ENCODE measurements at regions not wholly inside any gene's neighbourhood (a gene's known extent, or its start where the extent isn't known, plus 50 kb on each side); places are given as distances from the start of the nearest gene placed in this dataset.

GRCh38 chr13:33891196-33891742, 73.3 kb downstream of the RFC3 start:
- DNase-seq (ENCODE audit: low read depth, low spot score), result no peak

- no peak for DNase-seq (ENCODE audit: low read depth, low spot score)
Observed at GRCh38 chr13:33893559-33893958, 75.6 kb downstream of the RFC3 start.

DNA sequence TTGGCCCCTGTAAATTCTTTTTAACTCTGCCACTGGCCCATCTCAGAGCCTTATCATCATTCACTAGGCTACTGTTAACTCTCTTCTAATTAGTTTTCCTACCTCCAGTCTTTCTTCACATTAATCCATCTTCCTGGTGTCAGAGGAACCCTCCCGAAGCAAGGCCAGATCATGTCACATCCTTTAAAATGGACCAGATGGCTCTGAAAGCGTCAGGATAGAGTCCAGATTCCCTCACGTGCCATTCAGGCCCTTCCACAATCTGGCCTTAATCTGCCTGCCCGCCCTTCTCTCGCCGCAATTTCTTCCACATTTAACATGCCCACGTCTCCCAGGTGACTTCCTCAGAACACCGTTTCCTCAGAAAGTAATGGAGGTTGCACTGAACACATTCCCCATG, 86.5 kb downstream of the RFC3 start:
- DNase-seq (ENCODE audit: low read depth, low spot score), result no peak

DNA sequence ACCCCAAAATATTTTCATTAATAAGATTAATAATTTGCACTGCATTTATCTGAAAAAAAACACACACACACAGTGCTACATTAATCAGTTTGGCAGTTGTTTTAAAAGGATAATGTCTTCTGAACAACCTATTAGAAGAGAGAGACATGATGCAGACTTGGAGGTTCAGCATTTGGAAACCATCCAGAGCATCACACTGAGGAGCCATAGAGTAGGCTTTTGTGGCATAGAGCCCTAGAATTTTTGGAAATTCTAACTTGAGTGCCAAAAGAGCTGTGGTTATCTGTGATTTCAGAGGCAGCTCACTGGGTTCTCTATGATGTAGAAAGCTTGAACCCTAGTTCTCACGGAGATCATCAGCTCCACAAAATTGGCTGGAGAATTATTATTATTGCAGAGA, 90.2 kb downstream of the RFC3 start:
- no peak for DNase-seq (ENCODE audit: low read depth, low spot score)

DNA sequence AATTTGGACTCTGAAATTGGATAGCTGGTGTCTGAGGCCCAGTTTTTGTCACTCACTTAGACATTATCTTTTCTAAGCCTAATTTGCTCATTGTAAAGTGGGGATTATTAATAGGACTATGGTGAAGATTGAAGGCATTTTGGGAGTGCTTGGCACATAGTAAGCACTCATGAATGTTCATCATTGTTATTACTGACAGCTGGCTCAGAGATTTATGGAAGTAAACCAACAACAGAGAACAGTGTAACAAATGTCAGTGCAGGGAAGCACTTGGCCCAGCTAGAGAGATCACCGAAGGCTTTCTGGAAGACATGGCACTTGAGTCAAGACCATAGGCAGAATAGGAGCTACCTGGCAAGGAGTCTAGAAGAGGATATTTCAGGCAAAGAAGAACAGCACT, 92.3 kb downstream of the RFC3 start:
- DNase-seq (ENCODE audit: low read depth, low spot score), result no peak

DNA sequence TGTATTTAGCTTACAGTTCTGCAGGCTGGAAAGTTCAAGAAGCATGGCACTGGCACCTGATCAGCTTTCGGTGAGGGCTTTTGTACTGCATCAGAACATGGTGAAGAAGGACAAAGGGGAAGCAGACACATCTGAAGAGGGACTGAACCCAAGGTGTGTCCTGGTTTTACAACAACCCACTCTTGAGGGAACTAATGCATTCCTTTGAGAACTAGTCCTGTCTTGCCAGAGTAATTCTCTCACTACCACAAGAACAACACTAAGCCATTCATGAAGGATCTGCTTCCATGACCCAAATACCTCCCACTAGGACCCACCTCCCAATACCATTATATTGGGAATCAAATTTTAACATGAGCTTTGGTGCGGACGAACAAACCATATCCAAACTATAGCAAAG, 93.6 kb downstream of the RFC3 start:
- DNase-seq (ENCODE audit: low read depth, low spot score), result no peak

DNA sequence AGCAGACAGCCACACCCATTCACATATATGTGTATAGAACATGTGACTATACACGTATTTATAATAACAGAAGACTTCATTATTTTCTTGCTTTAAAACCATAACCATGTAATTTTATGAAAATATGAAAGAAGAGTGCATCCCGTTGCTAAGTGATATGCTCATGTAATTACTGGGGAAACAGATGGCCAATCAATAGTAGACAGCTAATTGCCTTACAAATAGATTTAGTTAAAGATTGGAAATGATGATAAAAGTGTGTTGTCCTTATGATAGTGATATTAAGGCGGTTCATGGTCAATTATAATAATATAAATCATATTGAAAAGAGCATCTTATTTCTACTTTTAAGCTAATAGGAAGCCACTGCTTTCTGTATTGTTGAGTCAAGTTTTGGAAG, 95.9 kb downstream of the RFC3 start:
- no peak for DNase-seq (ENCODE audit: low read depth, low spot score)

- no peak for DNase-seq (ENCODE audit: low read depth, low spot score)
Observed at GRCh38 chr13:33917190-33917589, 99.2 kb downstream of the RFC3 start.

GRCh38 chr13:33918199-33918932, 100.4 kb downstream of the RFC3 start:
- DNase-seq (ENCODE audit: low read depth, low spot score), result no peak

- DNase-seq (ENCODE audit: low read depth, low spot score), result no peak
Observed at GRCh38 chr13:33919120-33919519, 101.2 kb downstream of the RFC3 start.

DNA sequence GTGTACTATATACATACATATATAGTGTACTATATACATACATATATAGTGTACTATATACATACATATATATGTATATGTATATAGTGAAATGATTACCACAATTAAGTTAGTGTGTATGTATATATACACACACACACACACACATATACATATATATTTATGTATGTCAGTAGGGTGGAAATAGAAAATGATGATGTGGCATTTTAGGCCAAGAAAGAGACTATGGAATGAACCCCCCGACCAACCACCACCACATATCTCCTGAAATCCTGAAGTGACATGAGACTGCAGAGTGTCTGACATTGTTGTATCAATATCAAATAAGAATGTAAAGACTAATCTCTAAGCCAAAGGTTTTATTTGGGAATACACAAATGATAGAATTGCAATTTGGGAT, 107.6 kb downstream of the RFC3 start:
- no peak for DNase-seq (ENCODE audit: low read depth, low spot score)

DNA sequence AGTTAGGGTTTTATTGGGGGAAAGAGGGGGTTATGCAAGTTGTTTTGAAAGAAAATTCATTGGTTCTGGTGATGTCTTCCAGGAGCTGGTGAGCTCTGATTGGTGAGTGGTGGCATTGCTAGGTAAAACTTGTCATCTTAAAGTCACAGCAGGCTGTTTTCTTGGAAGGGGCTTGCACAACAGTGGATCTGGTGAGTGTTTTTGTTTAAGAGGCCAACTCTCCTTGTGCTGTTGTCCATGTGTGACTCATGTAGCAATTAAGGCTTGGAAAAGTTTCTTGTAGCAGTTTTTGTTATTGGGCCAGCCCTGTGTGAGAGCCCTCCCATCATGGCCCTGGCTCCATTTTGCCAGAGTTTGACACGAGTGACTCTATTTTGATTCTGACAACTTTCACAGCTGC, 109.4 kb downstream of the RFC3 start:
- DNase-seq (ENCODE audit: low read depth, low spot score), result no peak

DNA sequence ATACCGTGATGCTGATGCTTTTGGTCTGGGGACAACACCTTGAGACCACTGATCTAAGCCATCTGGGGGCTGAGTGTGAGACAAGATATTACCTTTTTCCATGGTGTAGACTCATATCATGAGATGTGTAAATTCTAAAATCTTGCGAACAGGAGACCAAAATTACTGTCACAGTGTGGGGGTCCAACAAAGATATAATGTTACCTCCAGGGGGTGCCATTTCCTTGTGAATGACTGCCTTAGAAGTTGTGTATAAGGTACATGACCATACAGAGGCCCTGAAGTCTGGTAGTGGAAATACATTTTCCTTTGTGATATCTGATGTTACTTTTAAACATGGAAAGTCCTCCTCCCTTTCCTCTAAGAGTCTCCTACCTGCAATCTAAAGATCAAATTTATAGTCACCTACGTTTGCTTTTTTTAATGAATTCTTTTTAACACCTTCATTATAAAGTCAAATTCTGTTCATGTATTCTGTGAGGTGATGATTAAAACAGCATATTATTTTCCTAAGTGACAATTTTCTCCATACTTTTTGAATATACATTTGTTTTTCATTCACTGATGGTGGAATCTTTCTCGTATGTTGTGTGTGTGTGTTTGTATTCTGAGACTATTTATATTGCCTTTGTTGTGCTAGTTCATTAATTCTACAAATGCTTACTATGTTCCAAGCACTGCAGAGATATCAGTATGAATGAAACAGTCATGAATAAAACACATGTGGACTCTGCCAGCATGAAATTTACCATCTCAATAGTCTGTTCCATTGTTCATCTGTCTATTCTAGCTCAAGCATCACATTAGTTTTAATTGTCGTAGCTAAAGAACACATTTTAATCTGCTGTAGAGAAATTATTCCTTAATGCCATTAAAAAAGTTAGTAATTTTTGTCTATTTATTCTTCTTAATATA, 113.7 kb downstream of the RFC3 start:
- DNase-seq (ENCODE audit: low read depth, low spot score), result no peak

GRCh38 chr13:33932769-33933406, 114.9 kb downstream of the RFC3 start:
- no peak for DNase-seq (ENCODE audit: low read depth, low spot score)

DNA sequence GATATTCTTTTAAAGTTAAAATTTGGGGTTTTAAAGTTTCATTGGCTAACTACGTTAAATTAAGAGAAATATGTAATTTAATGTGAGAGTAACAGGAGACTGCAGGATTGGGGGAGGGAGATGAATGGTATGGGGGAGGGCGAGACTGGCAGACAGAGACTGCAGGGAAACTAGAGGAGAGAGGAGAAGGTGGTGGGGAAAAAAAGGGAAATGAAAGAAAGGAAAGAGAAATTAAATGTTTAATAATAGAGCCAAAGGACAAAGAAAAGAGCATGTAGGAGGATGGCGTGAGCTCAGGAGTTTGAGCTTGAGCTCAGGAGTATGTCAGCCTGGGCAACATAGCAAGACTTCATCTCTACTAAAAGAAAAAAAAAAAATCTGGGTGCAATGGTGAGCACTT, 115.9 kb downstream of the RFC3 start:
- no peak for DNase-seq (ENCODE audit: low read depth, low spot score)

GRCh38 chr13:33934343-33934742, 116.4 kb downstream of the RFC3 start:
- no peak for DNase-seq (ENCODE audit: low read depth, low spot score)

DNA sequence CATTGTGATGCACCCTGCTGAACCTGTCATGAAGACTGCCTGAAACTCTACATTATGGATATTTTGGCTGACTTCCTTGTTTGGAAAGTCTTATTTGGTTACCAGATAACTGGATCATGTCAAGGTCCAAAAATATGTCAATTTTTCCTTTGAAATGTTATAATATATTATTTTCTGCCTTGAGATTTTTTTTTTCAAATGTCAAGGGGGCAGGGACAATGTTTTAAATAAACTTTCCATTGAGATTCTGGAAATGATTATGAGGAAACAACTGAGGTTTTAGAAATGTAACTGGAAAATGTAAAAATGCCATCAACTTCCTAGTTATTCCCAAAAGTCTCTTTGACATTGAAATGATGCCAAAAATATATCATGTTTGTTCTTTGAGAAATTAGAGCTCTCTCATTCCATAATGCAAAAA, 117.0 kb downstream of the RFC3 start:
- DNase-seq (ENCODE audit: low read depth, low spot score), result no peak

GRCh38 chr13:33935969-33936368, 118.0 kb downstream of the RFC3 start:
- no peak for DNase-seq (ENCODE audit: low read depth, low spot score)

- DNase-seq (ENCODE audit: low read depth, low spot score), result no peak
Observed at GRCh38 chr13:33937373-33938098, 119.6 kb downstream of the RFC3 start.

- DNase-seq (ENCODE audit: low read depth, low spot score), result no peak
Observed at GRCh38 chr13:33940256-33940655, 122.3 kb downstream of the RFC3 start.

GRCh38 chr13:33940898-33941297, 122.9 kb downstream of the RFC3 start:
- DNase-seq (ENCODE audit: low read depth, low spot score), result no peak

- DNase-seq (ENCODE audit: low read depth, low spot score), result no peak
Observed at GRCh38 chr13:33945477-33945876, 127.5 kb downstream of the RFC3 start.
